H1 (cell line): ENCODE measurements at regions not wholly inside any gene's neighbourhood (a gene's known extent, or its start where the extent isn't known, plus 50 kb on each side); places are given as distances from the start of the nearest gene placed in this dataset.

Source experiments
- CTCF ChIA-PET: fragments of 300-600 bp; sonication (Branson Sonifier 250); formaldehyde crosslinking; loops from one replicate; lab custom pipeline; 2021; ENCODE audit not compliant: partially characterized antibody; lab: Charles Lee
- POLR2A ChIA-PET: fragments of 300-600 bp; sonication (Branson Sonifier 250); formaldehyde crosslinking; loops from one replicate; lab custom pipeline; 2021; ENCODE audit warnings: inconsistent platforms; ENCODE audit not compliant: partially characterized antibody; lab: Charles Lee
- DNase-seq, 2 experiments: peaks; one replicate each; pipeline versions ENCODE4 v3.0.0 to v3.0.0-alpha.2; 2010 to 2022; ENCODE audit warnings: low spot score in 2 of 2, low read depth in 1 of 2, mixed read lengths in 1 of 2
- FAIRE-seq: peaks from 2 replicates; lab custom pipeline; 2011; peaks lifted over from hg19 to GRCh38; lab: Jason Lieb, UNC
- H2AFZ ChIP-seq: 2 replicates; pipeline ENCODE4 v1.8.1; 2012; ENCODE audit warnings: low read length, inconsistent platforms
- H2AK5ac ChIP-seq: 2 replicates; pipeline ENCODE4 v1.6.1; 2013; ENCODE audit warnings: low read depth, low read length
- H2BK120ac ChIP-seq: replicated peaks from 2 replicates; pipeline ENCODE3; 2013; ENCODE audit warnings: low read depth, low read length, inconsistent platforms
- H2BK12ac ChIP-seq: 2 replicates; pipeline ENCODE4 v1.6.1; 2013; ENCODE audit warnings: low read depth, low read length
- H2BK15ac ChIP-seq: 2 replicates; pipeline ENCODE4 v1.6.1; 2013; ENCODE audit warnings: low read length
- H2BK20ac ChIP-seq: 2 replicates; pipeline ENCODE4 v1.6.1; 2013; ENCODE audit warnings: low read length
- H2BK5ac ChIP-seq: 2 replicates; pipeline ENCODE4 v1.6.1; 2013; ENCODE audit warnings: low read depth, low read length
- H3K14ac ChIP-seq: 2 replicates; pipeline ENCODE4 v1.6.1; 2013; ENCODE audit warnings: inconsistent platforms; ENCODE audit not compliant: insufficient read length
- H3K18ac ChIP-seq: 2 replicates; pipeline ENCODE4 v1.6.1; 2013; ENCODE audit warnings: low read length; ENCODE audit errors: extremely low read depth
- H3K23ac ChIP-seq: 2 replicates; pipeline ENCODE4 v1.6.1; 2013; ENCODE audit warnings: inconsistent platforms; ENCODE audit not compliant: insufficient read length
- H3K23me2 ChIP-seq: 2 replicates; pipeline ENCODE4 v1.6.1; 2013; ENCODE audit warnings: low read depth, low read length
- H3K27ac ChIP-seq: 2 replicates; pipeline ENCODE4 v1.6.1; 2011; ENCODE audit warnings: low read depth, low read length, inconsistent platforms
- H3K27me3 ChIP-seq, 4 experiments: replicated peaks in 1 of 4; 1 replicate in 1 of 4; 2 replicates in 3 of 4; pipeline versions ENCODE4 v1.6.1 to v1.8.1; 2011 to 2013; ENCODE audit warnings: low read length in 3 of 4, mild to moderate bottlenecking in 3 of 4, inconsistent platforms in 2 of 4, mixed read lengths in 2 of 4, moderate library complexity in 1 of 4; ENCODE audit not compliant: control insufficient read depth in 3 of 4, insufficient read depth in 3 of 4; ENCODE audit errors: extremely low read depth in 1 of 4
- H3K36me3 ChIP-seq, 4 experiments: 2 replicates each; pipeline versions ENCODE4 v1.6.1 to v1.8.1; 2011 to 2013; ENCODE audit warnings: mild to moderate bottlenecking in 4 of 4, low read length in 3 of 4, moderate library complexity in 2 of 4, control low read depth in 1 of 4, inconsistent platforms in 1 of 4; ENCODE audit not compliant: insufficient read depth in 4 of 4, control insufficient read depth in 2 of 4
- H3K4ac ChIP-seq: replicated peaks from 2 replicates; pipeline ENCODE3; 2013; ENCODE audit warnings: low read length, low read depth, mixed read lengths, inconsistent platforms; ENCODE audit not compliant: insufficient read length
- H3K4me1 ChIP-seq, 4 experiments: replicated peaks in 1 of 4; 1 replicate in 1 of 4; 2 replicates in 3 of 4; pipeline versions ENCODE4 v1.6.1 to v1.8.1; 2011 to 2013; ENCODE audit warnings: low read length in 3 of 4, inconsistent platforms in 2 of 4, mixed read lengths in 1 of 4; ENCODE audit not compliant: insufficient read depth in 4 of 4, control insufficient read depth in 3 of 4
- H3K4me2 ChIP-seq, 2 experiments: 2 replicates each; pipeline versions ENCODE4 v1.6.1 to v1.8.1; 2011 to 2013; ENCODE audit warnings: low read depth in 2 of 2, low read length in 2 of 2, control low read depth in 1 of 2, inconsistent platforms in 1 of 2, mild to moderate bottlenecking in 1 of 2; ENCODE audit not compliant: insufficient read depth in 1 of 2
- H3K4me3 ChIP-seq, 4 experiments: fragments of 200-600, 300-600 bp in 1 of 4; sonication (generic), shearing (Covaris generic), sonication (Bioruptor Twin) in 1 of 4; 2 replicates each; pipeline versions ENCODE4 v1.5.1 to v1.8.1; 2011 to 2016; ENCODE audit warnings: low read length in 4 of 4, low read depth in 3 of 4, control low read depth in 2 of 4, inconsistent platforms in 2 of 4, mild to moderate bottlenecking in 2 of 4, mixed read lengths in 1 of 4, moderate library complexity in 1 of 4; ENCODE audit not compliant: insufficient read depth in 2 of 4; ENCODE audit errors: extremely low read depth in 1 of 4
- H3K56ac ChIP-seq: replicated peaks from 2 replicates; pipeline ENCODE3; 2013; ENCODE audit warnings: low read depth, mild to moderate bottlenecking, mixed read lengths, low read length, inconsistent platforms; ENCODE audit not compliant: insufficient read length
- H3K79me1 ChIP-seq: 2 replicates; pipeline ENCODE4 v1.6.1; 2013; ENCODE audit warnings: low read depth, low read length, control low read depth
- H3K79me2 ChIP-seq, 2 experiments: 2 replicates each; pipeline versions ENCODE4 v1.6.1 to v1.8.1; 2012 to 2013; ENCODE audit warnings: low read length in 2 of 2, mild to moderate bottlenecking in 2 of 2, inconsistent platforms in 1 of 2; ENCODE audit not compliant: insufficient read depth in 2 of 2, control insufficient read depth in 1 of 2
- H3K9ac ChIP-seq, 4 experiments: replicated peaks in 1 of 4; 1 replicate in 1 of 4; 2 replicates in 3 of 4; pipeline versions ENCODE4 v1.6.1 to v1.8.1; 2011 to 2013; ENCODE audit warnings: low read depth in 3 of 4, low read length in 3 of 4, control low read depth in 2 of 4, mild to moderate bottlenecking in 2 of 4, moderate library complexity in 2 of 4, inconsistent platforms in 1 of 4; ENCODE audit errors: extremely low read depth in 1 of 4
- H3K9me3 ChIP-seq, 2 experiments: 2 replicates each; pipeline versions ENCODE4 v1.6.1 to v1.8.1; 2012 to 2013; ENCODE audit warnings: mild to moderate bottlenecking in 2 of 2, moderate library complexity in 2 of 2, control low read depth in 1 of 2, inconsistent platforms in 1 of 2, low read depth in 1 of 2, low read length in 1 of 2, mixed read lengths in 1 of 2; ENCODE audit not compliant: insufficient read depth in 2 of 2
- H4K20me1 ChIP-seq, 2 experiments: replicated peaks in 1 of 2; 2 replicates each; pipeline versions ENCODE3 to v1.8.1; 2011 to 2013; ENCODE audit warnings: inconsistent platforms in 2 of 2, low read length in 2 of 2, mild to moderate bottlenecking in 1 of 2; ENCODE audit not compliant: insufficient read depth in 2 of 2, control insufficient read depth in 1 of 2
- H4K5ac ChIP-seq: 2 replicates; pipeline ENCODE4 v1.6.1; 2013; ENCODE audit warnings: low read length, low read depth, mixed read lengths, inconsistent platforms; ENCODE audit not compliant: insufficient read length
- H4K8ac ChIP-seq: 2 replicates; pipeline ENCODE4 v1.8.0; 2013; ENCODE audit warnings: mild to moderate bottlenecking, moderate library complexity, low read length, inconsistent platforms; ENCODE audit not compliant: insufficient read depth; ENCODE audit errors: extremely low read depth
- H4K91ac ChIP-seq: replicated peaks from 2 replicates; pipeline ENCODE3; 2013; ENCODE audit warnings: low read length, mixed read lengths, inconsistent platforms; ENCODE audit not compliant: insufficient read length
- EZH2 ChIP-seq: fragments of 200-600 bp; sonication (generic); IDR thresholded peaks from 2 replicates; pipeline ENCODE4 v1.7.1; 2012; ENCODE audit warnings: low read depth, mild to moderate bottlenecking, moderate library complexity, low read length, inconsistent platforms; ENCODE audit not compliant: severe bottlenecking
- WGBS, 2 experiments: shearing (Covaris generic) in 1 of 2; methylation state at CpG; one replicate each; pipeline versions ENCODE4 v1.1.6 to v1.1.7; 2013 to 2015; ENCODE audit warnings: low lambda C conversion rate in 2 of 2, mixed read lengths in 2 of 2, inconsistent platforms in 1 of 2, low coverage in 1 of 2, missing lambda C conversion rate in 1 of 2; ENCODE audit not compliant: insufficient replicate concordance in 2 of 2, insufficient coverage in 1 of 2, insufficient read length in 1 of 2; ENCODE audit errors: extremely low coverage in 1 of 2, missing lambda C conversion rate in 1 of 2; 5-methylcytosine and 5-hydroxymethylcytosine counted together

DNA sequence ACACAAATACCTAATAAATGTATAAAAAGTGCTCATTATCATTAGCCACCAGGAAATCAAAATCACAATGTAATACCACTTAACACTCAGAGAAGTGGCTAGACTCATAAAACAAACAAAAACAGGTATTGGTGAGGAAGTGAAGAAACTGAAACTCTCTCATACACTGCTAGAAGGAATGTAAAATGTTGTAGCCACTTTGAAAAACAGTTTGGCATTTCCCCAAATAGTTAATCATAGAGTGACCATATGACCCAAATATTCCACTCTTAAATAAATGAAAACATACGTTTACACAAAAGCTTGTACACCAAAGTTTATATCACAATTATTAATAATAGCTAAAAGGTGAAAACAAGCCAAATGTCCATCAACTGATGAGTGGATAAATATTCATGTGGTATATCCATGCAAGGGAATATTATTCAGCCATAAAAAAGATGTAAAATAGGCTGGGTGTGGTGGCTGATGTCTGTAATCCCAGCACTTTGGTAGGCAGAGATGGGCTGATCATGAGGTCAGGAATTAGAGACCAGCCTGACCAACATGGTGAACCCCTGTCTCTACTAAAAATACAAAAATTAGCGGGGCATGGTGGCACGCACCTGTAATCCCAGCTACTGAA lies 86.2 kb upstream of the COL5A2 start:
- FAIRE-seq (no peak), DNase-seq (no peak)
- H2AK5ac ChIP-seq = no peak overlapping the region
- ChIA-PET CTCF (no interaction called here), POLR2A (no interaction called here)
- H4K20me1 ChIP-seq = no peaks in the 10 kb centered on the region
- no peaks in the 10 kb centered on the region for H3K4me1 ChIP-seq
- H3K4me2 ChIP-seq = no peak overlapping the region
- no peaks in the 10 kb centered on the region for H3K36me3 ChIP-seq
- H2AFZ ChIP-seq = no peak overlapping the region
- H2BK5ac ChIP-seq = no peak overlapping the region
- no peaks in the 10 kb centered on the region for H3K79me2 ChIP-seq
- WGBS, 2 experiments = 96% methylated on average over 3 of the region's 3 CpGs; no CpG with 5 or more reads in 1 of the 2 experiments
- no peak overlapping the region for H3K4me3 ChIP-seq
- no peaks in the 10 kb centered on the region for H3K23me2 ChIP-seq
- H3K14ac ChIP-seq = no peak overlapping the region
- no peak overlapping the region for H2BK120ac ChIP-seq
- H4K91ac ChIP-seq = no peak overlapping the region
- no peak overlapping the region for H3K27ac ChIP-seq
- no peak overlapping the region for H3K4ac ChIP-seq
- no peak overlapping the region for H2BK15ac ChIP-seq
- 0 out of 4 replicates have a peak, but pooled peaks cover 0 to 4% of the 10 kb centered on the region in 2 experiments for H3K9me3 ChIP-seq
- H2BK12ac ChIP-seq = no peak overlapping the region
- H3K27me3 ChIP-seq = no peaks in the 10 kb centered on the region
- no peak overlapping the region for H3K56ac ChIP-seq
- H3K18ac ChIP-seq = no peak overlapping the region
- H4K8ac ChIP-seq = no peak overlapping the region
- H3K9ac ChIP-seq = no peak overlapping the region
- no peak overlapping the region for H2BK20ac ChIP-seq
- TF ChIP-seq EZH2 = no peak
- no peaks in the 10 kb centered on the region for H3K79me1 ChIP-seq
- no peak overlapping the region for H3K23ac ChIP-seq
- H4K5ac ChIP-seq = no peak overlapping the region
